GM23338 (cell line): ENCODE measurements at regions not wholly inside any gene's neighbourhood (a gene's known extent, or its start where the extent isn't known, plus 50 kb on each side); places are given as distances from the start of the nearest gene placed in this dataset.

Source experiments
- ATAC-seq: fragments of 200-7000 bp; cut with Tn5 transposase; 3 replicates; pipeline ENCODE4 v1.9.1; 2020
- DNase-seq: peaks from one replicate; pipeline ENCODE4 v3.0.0-alpha.2; 2015; ENCODE audit warnings: low spot score
- H2AFZ ChIP-seq: fragments of 200-600 bp; sonication (generic); 2 replicates; pipeline ENCODE4 v1.8.0; 2016; ENCODE audit warnings: antibody characterized with exemption, mild to moderate bottlenecking, moderate library complexity
- H3F3A ChIP-seq: fragments of 200-600 bp; sonication (generic); replicated peaks from 2 replicates; pipeline ENCODE4 v1.8.0; 2017; ENCODE audit warnings: antibody characterized with exemption, mixed run types, low read depth
- H3K27ac ChIP-seq: fragments of 200-600 bp; sonication (generic); 2 replicates; pipeline ENCODE4 v1.6.1; 2016; ENCODE audit warnings: low read depth
- H3K27me3 ChIP-seq: fragments of 200-600 bp; sonication (generic); 2 replicates; pipeline ENCODE4 v1.8.0; 2016; ENCODE audit warnings: mild to moderate bottlenecking, mixed run types, moderate library complexity; ENCODE audit not compliant: insufficient read depth
- H3K36me3 ChIP-seq: fragments of 200-600 bp; sonication (generic); 2 replicates; pipeline ENCODE4 v1.8.0; 2016; ENCODE audit warnings: mild to moderate bottlenecking; ENCODE audit not compliant: insufficient read depth
- H3K4me1 ChIP-seq: fragments of 200-600 bp; sonication (generic); 2 replicates; pipeline ENCODE4 v1.8.0; 2016; ENCODE audit warnings: mild to moderate bottlenecking, moderate library complexity; ENCODE audit not compliant: insufficient read depth
- H3K4me2 ChIP-seq: fragments of 200-600 bp; sonication (generic); 2 replicates; pipeline ENCODE4 v1.7.1; 2017; ENCODE audit warnings: mixed run types
- H3K4me3 ChIP-seq: fragments of 200-600 bp; sonication (generic); 2 replicates; pipeline ENCODE4 v1.6.1; 2016; ENCODE audit warnings: mixed run types
- H3K79me2 ChIP-seq: fragments of 200-600 bp; sonication (generic); replicated peaks from 2 replicates; pipeline ENCODE4 v1.8.0; 2017; ENCODE audit warnings: mild to moderate bottlenecking; ENCODE audit not compliant: insufficient read depth
- H3K9me2 ChIP-seq: fragments of 200-600 bp; sonication (generic); 2 replicates; pipeline ENCODE4 v1.8.0; 2017; ENCODE audit not compliant: insufficient read depth
- H4K20me1 ChIP-seq: fragments of 200-600 bp; sonication (generic); replicated peaks from 2 replicates; pipeline ENCODE4 v1.8.0; 2017; ENCODE audit warnings: mild to moderate bottlenecking; ENCODE audit not compliant: insufficient read depth
- H3K27ac Mint-ChIP-seq: 2 replicates; pipeline ENCODE4 v1.8.0; 2020; ENCODE audit warnings: inconsistent platforms, mild to moderate bottlenecking, moderate library complexity, mixed read lengths
- H3K27me3 Mint-ChIP-seq: 3 replicates; pipeline ENCODE4 v1.8.0; 2022; ENCODE audit warnings: low read depth, mild to moderate bottlenecking, moderate library complexity, mixed read lengths, inconsistent platforms; ENCODE audit not compliant: insufficient read depth, poor library complexity
- H3K36me3 Mint-ChIP-seq: 3 replicates; pipeline ENCODE4 v1.8.0; 2021; ENCODE audit warnings: low read depth, mild to moderate bottlenecking, inconsistent platforms, moderate library complexity, mixed read lengths
- H3K4me1 Mint-ChIP-seq: 3 replicates; pipeline ENCODE4 v1.8.0; 2020; ENCODE audit warnings: mild to moderate bottlenecking, inconsistent platforms, mixed read lengths
- H3K4me3 Mint-ChIP-seq: 3 replicates; pipeline ENCODE4 v1.8.0; 2021; ENCODE audit warnings: moderate library complexity, mild to moderate bottlenecking, inconsistent platforms, mixed read lengths
- H3K9me3 Mint-ChIP-seq: 3 replicates; pipeline ENCODE4 v1.8.0; 2020; ENCODE audit warnings: moderate library complexity, mild to moderate bottlenecking, inconsistent platforms, mixed read lengths
- CREB1 ChIP-seq: fragments of 250-450 bp; sonication (Bioruptor Pico); IDR thresholded peaks from 2 replicates; pipeline ENCODE4 v1.5.0; 2020; ENCODE audit warnings: low read depth, mild to moderate bottlenecking, moderate library complexity
- CTCF ChIP-seq, 2 experiments: fragments of 200-600 bp in 1 of 2; sonication (generic) in 1 of 2; conservative IDR thresholded peaks; 2 replicates each; pipeline versions ENCODE4 v1.5.1 to v1.6.1; 2016 to 2017; ENCODE audit warnings: antibody characterized with exemption in 2 of 2, low read depth in 2 of 2, mild to moderate bottlenecking in 2 of 2, moderate library complexity in 1 of 2
- ETS1 ChIP-seq: IDR thresholded peaks from 2 replicates; pipeline ENCODE4 v1.6.1; 2016; ENCODE audit warnings: antibody characterized with exemption
- EZH2phosphoT487 ChIP-seq: fragments of 200-600 bp; sonication (generic); IDR thresholded peaks from one replicate; pipeline ENCODE4 v1.8.1; 2018; ENCODE audit warnings: antibody characterized with exemption; ENCODE audit not compliant: unreplicated experiment
- JUNB ChIP-seq: IDR thresholded peaks from one replicate; pipeline ENCODE4 v1.6.1; 2016; ENCODE audit warnings: antibody characterized with exemption; ENCODE audit not compliant: unreplicated experiment
- POLR2AphosphoS5 ChIP-seq: IDR thresholded peaks from 2 replicates; pipeline ENCODE4 v1.6.1; 2016; ENCODE audit warnings: antibody characterized with exemption, low read depth
- STAT1 ChIP-seq: IDR thresholded peaks from one replicate; pipeline ENCODE4 v1.6.1; 2016; ENCODE audit warnings: antibody characterized with exemption; ENCODE audit not compliant: unreplicated experiment
- ZNF114 ChIP-seq: fragments of 250-450 bp; sonication (Bioruptor Pico); IDR thresholded peaks from 2 replicates; pipeline ENCODE4 v1.5.0; 2020; ENCODE audit warnings: mild to moderate bottlenecking, moderate library complexity
- ZNF331 ChIP-seq: fragments of 250-450 bp; sonication (Bioruptor Pico); IDR thresholded peaks from 2 replicates; pipeline ENCODE4 v1.5.0; 2020; ENCODE audit warnings: low read depth, mild to moderate bottlenecking, moderate library complexity
- ZNF462 ChIP-seq: fragments of 250-450 bp; sonication (Bioruptor Pico); IDR thresholded peaks from 2 replicates; pipeline ENCODE4 v1.5.0; 2020; ENCODE audit warnings: mild to moderate bottlenecking, moderate library complexity

- Histone ChIP-seq H3K27ac (no peak overlapping the region), H3K4me2 (no peak overlapping the region), H3F3A (no peaks in the 10 kb centered on the region), H3K9me2 (no peaks in the 10 kb centered on the region), H3K36me3 (no peaks in the 10 kb centered on the region), H2AFZ (no peak overlapping the region), H3K4me1 (peaks cover 7% of the 10 kb centered on the region), H3K79me2 (no peaks in the 10 kb centered on the region), H3K4me3 (no peak overlapping the region), H4K20me1 (no peaks in the 10 kb centered on the region), H3K27me3 (no peaks in the 10 kb centered on the region)
- ATAC-seq, result no peak
- Mint-ChIP-seq H3K9me3 (peaks cover 10% of the 10 kb centered on the region), H3K36me3 (peaks cover 9% of the 10 kb centered on the region), H3K27me3 (no peaks in the 10 kb centered on the region), H3K27ac (no peak overlapping the region), H3K4me1 (peaks cover 4% of the 10 kb centered on the region; the same call in 2 of the 3 replicates), H3K4me3 (no peak overlapping the region)
- TF ChIP-seq POLR2AphosphoS5 (no peak), EZH2phosphoT487 (no peak), ZNF331 (CRISPR knock-in tag) (no peak), CTCF (conservative IDR thresholded peaks at IDR 0.05; ENCODE audit: low read depth in 2 of 2) (no peak), STAT1 (no peak), JUNB (no peak)
- DNase-seq, result no peak
Observed at GRCh38 chr4:136438645-136439044, 1093.6 kb downstream of the PCDH18 start.

- H4K20me1 ChIP-seq, result no peaks in the 10 kb centered on the region
- Mint-ChIP-seq H3K4me1 (no peaks in the 10 kb centered on the region; the same call in 2 of the 3 replicates), H3K27ac (no peak overlapping the region), H3K36me3 (no peaks in the 10 kb centered on the region), H3K9me3 (no peaks in the 10 kb centered on the region), H3K27me3 (no peaks in the 10 kb centered on the region), H3K4me3 (no peak overlapping the region)
- H3K79me2 ChIP-seq, result no peaks in the 10 kb centered on the region
- H3K36me3 ChIP-seq, result no peaks in the 10 kb centered on the region
- no peak for ATAC-seq
- no peak overlapping the region for H3K4me3 ChIP-seq
- H3K4me2 ChIP-seq, result no peak overlapping the region
- H3K27me3 ChIP-seq, result no peaks in the 10 kb centered on the region
- no peak overlapping the region for H3K27ac ChIP-seq
- no peaks in the 10 kb centered on the region for H3K4me1 ChIP-seq
- no peaks in the 10 kb centered on the region for H3F3A ChIP-seq
- no peak overlapping the region for H2AFZ ChIP-seq
- H3K9me2 ChIP-seq, result no peaks in the 10 kb centered on the region
- no peak for DNase-seq
- no peak for TF ChIP-seq STAT1
- TF ChIP-seq ZNF114 (CRISPR knock-in tag), result no peak
- no peak for TF ChIP-seq ETS1
- no peak for TF ChIP-seq CTCF (conservative IDR thresholded peaks at IDR 0.05; ENCODE audit: low read depth in 2 of 2)
- TF ChIP-seq CREB1 (CRISPR knock-in tag), result no peak
- TF ChIP-seq ZNF462 (CRISPR knock-in tag), result no peak
Observed at GRCh38 chr4:136424052-136424451, 1108.2 kb downstream of the PCDH18 start.
